Esophagus squamous epithelium (tissue), 5 donors: ENCODE measurements at regions not wholly inside any gene's neighbourhood (a gene's known extent, or its start where the extent isn't known, plus 50 kb on each side); places are given as distances from the start of the nearest gene placed in this dataset.
A peak's percentile ranks its signal among the peaks of the same experiment; 100 is the strongest.

ENCODE experiments used
- DNase-seq: peaks from one replicate; lab custom pipeline; 2025; lab: John Stamatoyannopoulos, UW
- H3K27ac ChIP-seq, 4 donors: fragments of 200-600 bp; sonication (generic); one replicate each; pipeline ENCODE4 v1.5.1; 2016 to 2019; ENCODE audit warnings: mild to moderate bottlenecking in 1 of 4
- H3K27me3 ChIP-seq, 4 donors: fragments of 200-600 bp; sonication (generic); 1 replicate in 3 of 4; 2 replicates in 1 of 4; pipeline versions ENCODE4 v1.5.1 to v1.6.0; 2017 to 2021; ENCODE audit warnings: antibody characterized with exemption in 1 of 4
- H3K36me3 ChIP-seq, 3 donors: fragments of 200-600 bp; sonication (generic); one replicate each; pipeline ENCODE4 v1.5.1; 2016 to 2019
- H3K4me1 ChIP-seq, 3 donors: fragments of 200-600 bp; sonication (generic); one replicate each; pipeline ENCODE4 v1.5.1; 2017 to 2019
- H3K4me3 ChIP-seq, 4 donors: fragments of 200-600 bp; sonication (generic); 1 replicate in 3 of 4; 2 replicates in 1 of 4; pipeline ENCODE4 v1.5.1; 2016 to 2019; ENCODE audit warnings: mild to moderate bottlenecking in 2 of 4, moderate library complexity in 1 of 4
- H3K9me3 ChIP-seq, 3 donors: fragments of 200-600 bp; sonication (generic); one replicate each; pipeline ENCODE4 v1.5.1; 2016 to 2019
- POLR2A ChIP-seq, 4 donors: fragments of 450-650 bp; IDR thresholded peaks; one replicate each; pipeline ENCODE4 v1.6.1; 2017; ENCODE audit warnings: antibody characterized with exemption in 4 of 4, mild to moderate bottlenecking in 4 of 4, moderate library complexity in 3 of 4
- WGBS, 2 donors: methylation state at CpG; one replicate each; pipeline ENCODE4 v1.1.5; 2018; 5-methylcytosine and 5-hydroxymethylcytosine counted together
- intact Hi-C: fragments of 100-400 bp; cut with DNase I; formaldehyde crosslinking; loops from one replicate; pipeline ENCODE4 v1.15.0; 2022
- TF ChIP-seq, protein P1 (sequence below), 6 experiments: fragments of 450-650 bp in 4 of 6; fragments of 200-600 bp in 2 of 6; sonication (generic) in 2 of 6; IDR thresholded peaks; one replicate each; pipeline ENCODE4 v1.5.1; 2016 to 2019; ENCODE audit warnings: antibody characterized with exemption in 6 of 6, mild to moderate bottlenecking in 4 of 6, moderate library complexity in 4 of 6
- donor health status: DM: yes; HTN: yes; CAD: no.

DNA sequence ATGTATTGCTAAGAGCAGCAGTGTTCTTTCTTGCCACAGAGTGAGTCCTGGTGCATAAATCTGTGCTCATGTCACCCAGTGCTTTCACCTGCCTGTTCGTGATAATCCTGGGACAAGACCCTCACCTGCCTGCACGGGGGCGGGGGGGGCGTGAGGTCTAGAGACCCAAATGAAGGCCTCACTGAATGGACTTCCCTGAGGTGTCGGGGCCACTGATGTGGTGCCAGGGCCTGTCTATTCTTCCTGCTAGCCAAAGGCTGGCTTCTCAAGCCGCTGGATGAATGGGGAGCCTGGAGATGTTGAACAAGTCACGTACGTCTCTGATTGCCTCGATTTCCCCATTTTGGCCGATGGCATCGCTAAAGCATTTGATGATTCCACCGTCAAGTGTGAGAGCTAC lies 118.8 kb upstream of the IRF2BP2 start:
- H3K27me3 ChIP-seq, result no peaks in the 10 kb centered on the region
- TF ChIP-seq, protein P1, sequence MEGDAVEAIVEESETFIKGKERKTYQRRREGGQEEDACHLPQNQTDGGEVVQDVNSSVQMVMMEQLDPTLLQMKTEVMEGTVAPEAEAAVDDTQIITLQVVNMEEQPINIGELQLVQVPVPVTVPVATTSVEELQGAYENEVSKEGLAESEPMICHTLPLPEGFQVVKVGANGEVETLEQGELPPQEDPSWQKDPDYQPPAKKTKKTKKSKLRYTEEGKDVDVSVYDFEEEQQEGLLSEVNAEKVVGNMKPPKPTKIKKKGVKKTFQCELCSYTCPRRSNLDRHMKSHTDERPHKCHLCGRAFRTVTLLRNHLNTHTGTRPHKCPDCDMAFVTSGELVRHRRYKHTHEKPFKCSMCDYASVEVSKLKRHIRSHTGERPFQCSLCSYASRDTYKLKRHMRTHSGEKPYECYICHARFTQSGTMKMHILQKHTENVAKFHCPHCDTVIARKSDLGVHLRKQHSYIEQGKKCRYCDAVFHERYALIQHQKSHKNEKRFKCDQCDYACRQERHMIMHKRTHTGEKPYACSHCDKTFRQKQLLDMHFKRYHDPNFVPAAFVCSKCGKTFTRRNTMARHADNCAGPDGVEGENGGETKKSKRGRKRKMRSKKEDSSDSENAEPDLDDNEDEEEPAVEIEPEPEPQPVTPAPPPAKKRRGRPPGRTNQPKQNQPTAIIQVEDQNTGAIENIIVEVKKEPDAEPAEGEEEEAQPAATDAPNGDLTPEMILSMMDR (IDR thresholded peaks at IDR 0.05), result no peak
- TF ChIP-seq POLR2A (IDR thresholded peaks at IDR 0.05), result no peak
- H3K36me3 ChIP-seq, result no peaks in the 10 kb centered on the region
- DNase-seq, result no peak
- H3K9me3 ChIP-seq, result no peaks in the 10 kb centered on the region
- intact Hi-C loops, result loop anchor here (10.0 kb wide), 2 partner anchors 246 to 356 kb away; no protein-coding TSS in a partner anchor
- no peak overlapping the region for H3K4me3 ChIP-seq
- peak overlapping the region in 2 of 4 donors; percentile 94 to 95 for H3K27ac ChIP-seq
- 95% methylated on average over 7 to 8 of the region's 12 CpGs for WGBS, 2 donors
- peaks cover 38 to 71% (median 52%) of the 10 kb centered on the region in 3 donors for H3K4me1 ChIP-seq

DNA sequence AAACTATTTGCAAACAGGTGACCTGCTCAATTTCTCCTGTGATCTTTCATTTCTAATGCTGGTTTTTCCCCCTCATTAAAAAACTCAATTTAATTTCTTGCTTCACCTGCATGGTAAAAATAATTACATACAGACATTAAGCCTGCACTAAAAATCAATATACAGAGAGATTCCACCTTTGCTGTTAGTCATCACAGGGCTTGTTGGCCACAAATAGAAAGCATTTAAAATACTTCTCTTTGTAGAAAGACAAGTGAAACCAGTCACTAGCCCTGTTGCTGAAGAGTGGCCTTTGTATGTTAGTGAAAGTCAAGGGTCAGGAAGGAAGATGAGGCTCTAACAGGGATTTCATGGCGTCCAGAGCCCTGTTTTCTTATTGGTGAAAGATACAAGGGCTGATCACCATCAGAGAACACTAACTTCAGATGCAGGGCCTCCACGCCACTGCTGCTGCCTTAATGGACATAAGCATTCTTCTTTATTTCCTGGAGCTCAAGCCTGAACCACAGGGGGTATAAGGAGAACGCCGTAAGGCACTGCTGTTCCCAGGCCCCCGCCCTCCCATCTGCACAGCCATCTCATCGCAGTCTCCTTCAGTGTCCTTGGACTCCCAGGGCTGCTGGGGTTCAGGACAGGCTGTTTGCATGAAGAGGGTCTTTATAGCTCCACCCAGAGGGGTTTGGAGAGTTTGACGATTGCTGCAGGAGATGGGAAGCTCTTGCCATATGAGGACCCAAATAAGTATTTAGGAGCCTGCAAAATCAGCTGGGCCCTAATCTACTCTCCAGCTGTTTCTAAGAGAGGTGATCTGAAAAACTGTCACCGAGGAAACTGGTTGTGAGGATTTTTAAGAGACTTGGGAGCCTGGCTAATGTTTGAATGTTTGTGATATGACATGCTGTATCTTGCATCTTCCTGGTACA lies 117.3 kb upstream of the IRF2BP2 start:
- no peaks in the 10 kb centered on the region for H3K27me3 ChIP-seq
- WGBS, 2 donors, result 56 to 62% methylated on average over 7 of the region's 8 CpGs
- TF ChIP-seq POLR2A (IDR thresholded peaks at IDR 0.05), result no peak
- TF ChIP-seq, protein P1 (IDR thresholded peaks at IDR 0.05), result no peak
- H3K36me3 ChIP-seq, result no peaks in the 10 kb centered on the region
- H3K9me3 ChIP-seq, result no peaks in the 10 kb centered on the region
- DNase-seq, result no peak
- intact Hi-C loops, result loop anchor here (10.0 kb wide), 2 partner anchors 248 to 358 kb away; no protein-coding TSS in a partner anchor
- no peak overlapping the region for H3K4me3 ChIP-seq
- peak overlapping the region; percentile 94 to 98 (median 96) for H3K27ac ChIP-seq
- H3K4me1 ChIP-seq, result peaks cover 53 to 86% (median 62%) of the 10 kb centered on the region in 3 donors

GRCh38 chr1:234726359-234726943 lies 116.5 kb upstream of the IRF2BP2 start:
- 52% methylated on average over 7 of the region's 12 CpGs; no CpG with 5 or more reads in 1 of the 2 donors for WGBS, 2 donors
- no peaks in the 10 kb centered on the region for H3K27me3 ChIP-seq
- H3K27ac ChIP-seq, result peak overlapping the region; percentile 94 to 98 (median 96)
- H3K4me1 ChIP-seq, result peaks cover 61 to 87% (median 63%) of the 10 kb centered on the region in 3 donors
- H3K4me3 ChIP-seq, result no peak overlapping the region
- no peak for DNase-seq
- TF ChIP-seq, protein P1 (IDR thresholded peaks at IDR 0.05), result peak in 1 of 6 experiments; percentile 10
- TF ChIP-seq POLR2A (IDR thresholded peaks at IDR 0.05), result no peak
- H3K9me3 ChIP-seq, result no peaks in the 10 kb centered on the region
- intact Hi-C loops, result loop anchor here (10.0 kb wide), 2 partner anchors 248 to 358 kb away; no protein-coding TSS in a partner anchor
- no peaks in the 10 kb centered on the region for H3K36me3 ChIP-seq

DNA sequence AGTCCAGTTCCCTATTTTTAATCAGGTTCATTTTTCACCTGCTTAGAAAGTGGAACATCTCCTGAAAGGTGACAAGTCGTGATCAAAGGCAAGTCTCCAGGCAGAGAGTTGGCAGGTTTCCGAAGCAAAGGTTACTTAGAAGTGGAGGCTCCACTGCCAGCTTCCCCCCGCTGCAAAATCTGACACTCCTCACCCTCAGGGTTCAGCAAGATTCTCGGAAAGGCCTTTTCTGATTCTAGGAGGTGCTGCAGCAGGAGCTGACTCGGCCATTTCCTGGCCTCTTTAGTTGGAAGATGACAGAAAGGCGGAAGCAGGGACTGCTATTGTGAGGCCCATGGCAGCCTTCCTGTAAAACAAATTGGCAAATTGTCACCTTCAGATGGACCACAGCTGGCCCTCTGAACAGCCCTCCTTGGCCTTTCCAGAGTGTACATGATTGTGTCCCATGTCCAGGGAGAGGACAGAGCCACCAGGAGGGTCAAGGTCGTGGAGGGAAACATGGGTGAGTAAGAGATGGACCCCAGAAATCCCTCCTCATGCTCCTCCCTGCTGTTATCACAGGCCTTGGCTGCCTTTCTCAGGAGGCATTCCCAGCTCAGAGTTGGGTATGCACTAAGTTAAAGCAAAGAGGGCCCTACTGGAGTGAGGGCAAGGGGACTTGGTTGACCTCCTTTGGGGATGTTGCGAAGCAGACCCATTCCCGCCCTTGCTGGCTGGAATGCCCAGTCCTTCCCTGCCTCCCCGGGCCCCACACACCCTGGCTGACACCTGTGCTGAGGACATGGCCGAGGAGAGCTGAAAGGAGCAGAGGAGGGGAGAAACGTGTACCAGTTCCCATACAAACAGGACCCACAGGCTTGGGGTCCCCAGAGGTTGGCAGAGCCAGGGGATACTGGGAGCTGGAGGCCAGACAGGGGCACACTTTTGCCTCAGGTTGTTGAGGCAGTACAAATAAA lies 115.5 kb upstream of the IRF2BP2 start:
- WGBS, 2 donors, result 38 to 54% methylated on average over 8 to 11 of the region's 12 CpGs
- Histone ChIP-seq H3K4me3 (peak overlapping the region in 2 of 4 donors; percentile 20 to 51), H3K27me3 (no peaks in the 10 kb centered on the region)

More for the DNA sequence above, 115.5 kb upstream of the IRF2BP2 start:
- no peak for TF ChIP-seq POLR2A (IDR thresholded peaks at IDR 0.05)
- TF ChIP-seq, protein P1 (IDR thresholded peaks at IDR 0.05), result no peak
- intact Hi-C loops, result loop anchor here (10.0 kb wide), 2 partner anchors 249 to 359 kb away; no protein-coding TSS in a partner anchor
- H3K4me1 ChIP-seq, result peaks cover 65 to 87% (median 70%) of the 10 kb centered on the region in 3 donors
- H3K27ac ChIP-seq, result peak overlapping the region; percentile 94 to 98 (median 96)
- H3K36me3 ChIP-seq, result no peaks in the 10 kb centered on the region
- no peaks in the 10 kb centered on the region for H3K9me3 ChIP-seq
- DNase-seq, result no peak
